ENCODE measurements at regions not wholly inside any gene's neighbourhood (a gene's known extent, or its start where the extent isn't known, plus 50 kb on each side); places are given as distances from the start of the nearest gene placed in this dataset.

- RAD21 ChIA-PET (ENCODE audit: unreplicated experiment), result no interaction called here
- in situ Hi-C loops (cut with MboI), result no loop called here
- Histone ChIP-seq H3K4me3 (no peak overlapping the region), H2AFZ (ENCODE audit: control insufficient read depth, low read depth, low read length) (no peak overlapping the region), H3K27ac (ENCODE audit: control insufficient read depth, insufficient read depth) (no peak overlapping the region), H3K4me1 (ENCODE audit: control insufficient read depth, insufficient read depth, low read length) (no peaks in the 10 kb centered on the region), H3K36me3 (ENCODE audit: control insufficient read depth in 2 of 2, insufficient read depth in 2 of 2, low read length in 1 of 2) (no peaks in the 10 kb centered on the region), H4K20me1 (ENCODE audit: control insufficient read depth, insufficient read depth) (no peaks in the 10 kb centered on the region), H3K9ac (ENCODE audit: control insufficient read depth, insufficient read depth, low read length) (no peak overlapping the region), H3K9me3 (replicated peaks; ENCODE audit: control insufficient read depth, insufficient read depth, low read length) (no peaks in the 10 kb centered on the region), H3K4me2 (ENCODE audit: control insufficient read depth, insufficient read depth) (no peak overlapping the region), H3K79me2 (ENCODE audit: control insufficient read depth, insufficient read depth, low read length) (no peaks in the 10 kb centered on the region), H3K27me3 (replicated peaks in 1 of 2; ENCODE audit: control insufficient read depth in 2 of 2, insufficient read depth in 2 of 2, low read length in 1 of 2) (no peaks in the 10 kb centered on the region)
- CTCF ChIA-PET, result interaction anchor here (2.0 kb wide), 1 partner anchor 9 kb away, joined by 5 read pairs; no protein-coding TSS in a partner anchor
- intact Hi-C loops (cut with micrococcal nuclease; ENCODE audit: unreplicated experiment), result no loop called here
- FAIRE-seq (no peak), DNase-seq (ENCODE audit: low read depth, low spot score) (no peak), ATAC-seq (no peak)
- POLR2A ChIA-PET, result no interaction called here
- 8% methylated on average over 6 of the region's 6 CpGs for WGBS (ENCODE audit: insufficient coverage, insufficient replicate concordance, low lambda C conversion rate, missing lambda C conversion rate)
- BruUV-seq (replicated peaks), result no TSS peak
- SMC1A ChIA-PET (ENCODE audit: uncharacterized antibody, unreplicated experiment), result interaction anchor here (0.6 to 3.0 kb wide), 2 partner anchors 9 to 444 kb away, joined by 3 to 8 read pairs; no protein-coding TSS in a partner anchor
- no peak for TF ChIP-seq POLR2AphosphoS5 (IDR thresholded peaks at IDR 0.05; ENCODE audit: low read length)
- no peak for TF ChIP-seq FOS (IDR thresholded peaks at IDR 0.05; ENCODE audit: borderline replicate concordance, extremely low read depth, insufficient read length)
- no peak for TF ChIP-seq TCF12 (IDR thresholded peaks at IDR 0.05; ENCODE audit: low read depth, low read length)
- TF ChIP-seq DPF2 (IDR thresholded peaks at IDR 0.05), result no peak
- TF ChIP-seq BCLAF1 (IDR thresholded peaks at IDR 0.05), result no peak
- no peak for TF ChIP-seq MLLT1 (IDR thresholded peaks at IDR 0.05)
- TF ChIP-seq CHD1 (IDR thresholded peaks at IDR 0.05; ENCODE audit: low read depth, low read length), result no peak
- no peak for TF ChIP-seq HDAC2 (IDR thresholded peaks at IDR 0.05)
- no peak for TF ChIP-seq CEBPB (IDR thresholded peaks at IDR 0.05; ENCODE audit: borderline replicate concordance in 1 of 2, low read depth in 2 of 2, low read length in 2 of 2)
- TF ChIP-seq JUNB (IDR thresholded peaks at IDR 0.05), result no peak
- TF ChIP-seq NBN (IDR thresholded peaks at IDR 0.05), result no peak
- no peak for TF ChIP-seq POLR2A (IDR thresholded peaks at IDR 0.05; ENCODE audit: low read depth, low read length)
Observed at GRCh38 chr18:28804512-28805202, 627.7 kb upstream of the CDH2 start.
